ENCODE measurements at regions not wholly inside any gene's neighbourhood (a gene's known extent, or its start where the extent isn't known, plus 50 kb on each side); places are given as distances from the start of the nearest gene placed in this dataset.

GRCh38 chr13:65011378-65011777 is 2218.8 kb downstream of the PCDH9 start:
- TF ChIP-seq CTCF (IDR thresholded peaks at IDR 0.05): no peak
- no peak overlapping the region for H3K4me3 ChIP-seq
- no peak for DNase-seq (ENCODE audit: low spot score)

GRCh38 chr13:64997438-64997837 is 2232.7 kb downstream of the PCDH9 start:
- Histone ChIP-seq H3K27me3 (replicated peaks; ENCODE audit: insufficient read depth) (no peaks in the 10 kb centered on the region), H3K36me3 (no peaks in the 10 kb centered on the region), H3K4me3 (no peak overlapping the region), H3K27ac (no peak overlapping the region), H3K4me1 (ENCODE audit: control insufficient read depth in 1 of 2, low read depth in 2 of 2) (no peaks in the 10 kb centered on the region), H3K9me3 (no peaks in the 10 kb centered on the region)
- DNase-seq (ENCODE audit: low spot score) (no peak), ATAC-seq (ENCODE audit: insufficient number of reproducible peaks, low FRiP score, low read depth) (no peak)
- no peak for TF ChIP-seq CTCF (IDR thresholded peaks at IDR 0.05)

More at GRCh38 chr13:65011378-65011777, 2218.8 kb downstream of the PCDH9 start:
- Histone ChIP-seq H3K27me3 (replicated peaks; ENCODE audit: insufficient read depth) (no peaks in the 10 kb centered on the region), H3K36me3 (no peaks in the 10 kb centered on the region), H3K27ac (no peak overlapping the region), H3K4me1 (ENCODE audit: control insufficient read depth in 1 of 2, low read depth in 2 of 2) (no peaks in the 10 kb centered on the region), H3K9me3 (no peaks in the 10 kb centered on the region)
- no peak for ATAC-seq (ENCODE audit: insufficient number of reproducible peaks, low FRiP score, low read depth)

GRCh38 chr13:64993514-64994164 is 2236.5 kb downstream of the PCDH9 start:
- H3K27ac ChIP-seq: no peak overlapping the region
- TF ChIP-seq CTCF (IDR thresholded peaks at IDR 0.05): no peak
- H3K9me3 ChIP-seq: no peaks in the 10 kb centered on the region
- no peak overlapping the region for H3K4me3 ChIP-seq
- no peaks in the 10 kb centered on the region for H3K36me3 ChIP-seq
- H3K27me3 ChIP-seq (replicated peaks; ENCODE audit: insufficient read depth): no peaks in the 10 kb centered on the region
- no peak for DNase-seq (ENCODE audit: low spot score)
- no peaks in the 10 kb centered on the region for H3K4me1 ChIP-seq (ENCODE audit: control insufficient read depth in 1 of 2, low read depth in 2 of 2)
- ATAC-seq (ENCODE audit: insufficient number of reproducible peaks, low FRiP score, low read depth): no peak

GRCh38 chr13:64992314-64992713 is 2237.8 kb downstream of the PCDH9 start:
- Histone ChIP-seq H3K27me3 (replicated peaks; ENCODE audit: insufficient read depth) (no peaks in the 10 kb centered on the region), H3K4me1 (ENCODE audit: control insufficient read depth in 1 of 2, low read depth in 2 of 2) (no peaks in the 10 kb centered on the region), H3K27ac (no peak overlapping the region), H3K4me3 (no peak overlapping the region), H3K9me3 (no peaks in the 10 kb centered on the region), H3K36me3 (no peaks in the 10 kb centered on the region)
- DNase-seq (ENCODE audit: low spot score) (no peak), ATAC-seq (ENCODE audit: insufficient number of reproducible peaks, low FRiP score, low read depth) (no peak)
- TF ChIP-seq CTCF (IDR thresholded peaks at IDR 0.05): no peak

GRCh38 chr13:64985075-64985474 is 2245.1 kb downstream of the PCDH9 start:
- no peaks in the 10 kb centered on the region for H3K4me1 ChIP-seq (ENCODE audit: control insufficient read depth in 1 of 2, low read depth in 2 of 2)
- H3K27ac ChIP-seq: no peak overlapping the region
- no peak for TF ChIP-seq CTCF (IDR thresholded peaks at IDR 0.05)
- no peak overlapping the region for H3K4me3 ChIP-seq
- H3K27me3 ChIP-seq (replicated peaks; ENCODE audit: insufficient read depth): no peaks in the 10 kb centered on the region
- no peaks in the 10 kb centered on the region for H3K36me3 ChIP-seq
- H3K9me3 ChIP-seq: no peaks in the 10 kb centered on the region
- no peak for ATAC-seq (ENCODE audit: insufficient number of reproducible peaks, low FRiP score, low read depth)
- DNase-seq (ENCODE audit: low spot score): no peak
